ENCODE measurements at regions not wholly inside any gene's neighbourhood (a gene's known extent, or its start where the extent isn't known, plus 50 kb on each side); places are given as distances from the start of the nearest gene placed in this dataset.
A peak's percentile ranks its signal among the peaks of the same experiment; 100 is the strongest.

DNA sequence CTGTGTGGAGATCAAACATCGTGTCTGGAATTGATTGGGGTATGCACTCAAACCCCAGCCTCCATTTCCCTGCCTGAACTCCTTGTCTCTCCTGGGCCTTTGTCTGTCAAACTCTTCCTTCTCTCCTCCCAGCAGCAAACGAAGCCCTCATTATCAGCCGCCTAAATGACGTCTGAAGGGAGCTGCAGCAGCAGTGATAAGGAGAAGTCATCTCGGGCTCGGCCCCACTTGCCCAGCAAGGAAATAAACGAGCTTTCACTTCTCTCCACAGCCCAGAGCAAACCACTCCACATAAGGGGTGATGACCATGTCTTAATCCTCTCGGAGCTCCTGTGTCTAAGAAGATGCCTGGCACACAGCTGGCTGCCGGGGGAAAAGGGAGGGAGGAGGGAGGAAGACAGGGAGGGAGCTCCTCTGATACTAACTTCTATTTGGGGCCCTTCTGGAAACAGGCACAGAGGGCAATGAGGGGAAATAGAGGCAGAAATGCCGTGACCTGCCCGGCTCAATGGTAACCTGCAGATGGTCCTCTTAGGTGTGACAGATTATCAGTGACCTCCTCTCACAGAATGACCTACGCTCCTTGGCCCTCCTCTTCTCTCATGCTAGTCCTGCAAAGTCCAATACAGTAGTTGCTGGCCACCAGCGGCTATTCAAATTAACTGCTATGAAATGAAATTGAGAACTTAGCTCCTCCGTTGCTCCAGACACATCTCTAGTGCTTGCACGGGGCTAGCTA, 100.4 kb downstream of the PXDC1 start:
- peak overlapping the region; percentile 69 for H3K18ac ChIP-seq (ENCODE audit: low read length)
- peaks cover 0 to 2% (median 0%) of the 10 kb centered on the region in 3 experiments for H3K27me3 ChIP-seq (ENCODE audit: control insufficient read depth in 3 of 3, insufficient read depth in 3 of 3, low read depth in 1 of 3, low read length in 3 of 3)
- no peak overlapping the region for H2AFZ ChIP-seq (ENCODE audit: low read length)
- H3K27ac ChIP-seq (replicated peaks; ENCODE audit: low read length), result no peak overlapping the region
- no peak overlapping the region for H2BK120ac ChIP-seq (ENCODE audit: low read depth, low read length)
- H3K4ac ChIP-seq (ENCODE audit: low read length), result no peak overlapping the region
- no peak overlapping the region for H2AK5ac ChIP-seq (ENCODE audit: low read depth, low read length)
- peak overlapping the region; percentile 81 for H2BK15ac ChIP-seq (ENCODE audit: low read length)
- no peak overlapping the region for H3K9ac ChIP-seq (ENCODE audit: low read depth, low read length, poor library complexity)
- no peak overlapping the region for H3K14ac ChIP-seq (ENCODE audit: low read length)
- DNase-seq (ENCODE audit: low spot score), result no peak
- no peak overlapping the region for H3K4me3 ChIP-seq (ENCODE audit: low read length in 2 of 2)
- H2BK12ac ChIP-seq (ENCODE audit: low read length), result no peak overlapping the region
- H3K4me2 ChIP-seq (ENCODE audit: insufficient read depth, low read length, poor library complexity, severe bottlenecking), result no peak overlapping the region
- no CpG with 5 or more reads among the region's 15 CpGs for WGBS, 2 donors (ENCODE audit: extremely low coverage in 2 of 2, insufficient read length in 2 of 2, insufficient replicate concordance in 1 of 2)
- no peaks in the 10 kb centered on the region for H3K79me1 ChIP-seq (ENCODE audit: low read depth, low read length)
- H3K4me1 ChIP-seq (ENCODE audit: control insufficient read depth in 2 of 2, insufficient read depth in 1 of 2, low read depth in 1 of 2, low read length in 2 of 2), result peaks cover 0 to 3% of the 10 kb centered on the region in 2 donors
- peak overlapping the region; percentile 70 for H4K8ac ChIP-seq (ENCODE audit: low read depth, low read length)
- no peaks in the 10 kb centered on the region for H3K36me3 ChIP-seq (replicated peaks in 1 of 2; ENCODE audit: control insufficient read depth in 2 of 2, insufficient read depth in 2 of 2, low read length in 2 of 2)
- no peaks in the 10 kb centered on the region for H3K9me3 ChIP-seq (replicated peaks in 1 of 2; ENCODE audit: control insufficient read depth in 2 of 2, insufficient read depth in 1 of 2, low read depth in 1 of 2, low read length in 2 of 2)
- no peak overlapping the region for H4K91ac ChIP-seq (ENCODE audit: low read depth, low read length, poor library complexity)
- H2BK5ac ChIP-seq (ENCODE audit: low read length), result peak overlapping the region; percentile 4
- H3K23ac ChIP-seq (ENCODE audit: low read depth, low read length, poor library complexity), result no peak overlapping the region

GRCh38 chr6:3650076-3650958, 101.2 kb downstream of the PXDC1 start:
- H4K91ac ChIP-seq (ENCODE audit: low read depth, low read length, poor library complexity), result peak overlapping the region; percentile 11
- peak overlapping the region; percentile 70 for H3K23ac ChIP-seq (ENCODE audit: low read depth, low read length, poor library complexity)
- no peaks in the 10 kb centered on the region for H3K79me1 ChIP-seq (ENCODE audit: low read depth, low read length)
- peak overlapping the region; percentile 4 for H3K4ac ChIP-seq (ENCODE audit: low read length)
- H3K14ac ChIP-seq (ENCODE audit: low read length), result peak overlapping the region; percentile 59
- H3K27me3 ChIP-seq (ENCODE audit: control insufficient read depth in 3 of 3, insufficient read depth in 3 of 3, low read depth in 1 of 3, low read length in 3 of 3), result peaks cover 0 to 2% (median 0%) of the 10 kb centered on the region in 3 experiments
- peak overlapping the region; percentile 81 for H2BK15ac ChIP-seq (ENCODE audit: low read length)
- H3K4me3 ChIP-seq (ENCODE audit: low read length in 2 of 2), result no peak overlapping the region
- no peak overlapping the region for H3K4me2 ChIP-seq (ENCODE audit: insufficient read depth, low read length, poor library complexity, severe bottlenecking)
- WGBS, 2 donors (ENCODE audit: extremely low coverage in 2 of 2, insufficient read length in 2 of 2, insufficient replicate concordance in 1 of 2), result no CpG with 5 or more reads among the region's 17 CpGs
- no peak for DNase-seq (ENCODE audit: low spot score)
- no peak overlapping the region for H2AFZ ChIP-seq (ENCODE audit: low read length)
- peak overlapping the region; percentile 51 for H2BK12ac ChIP-seq (ENCODE audit: low read length)
- H2AK5ac ChIP-seq (ENCODE audit: low read depth, low read length), result no peak overlapping the region
- H2BK120ac ChIP-seq (ENCODE audit: low read depth, low read length), result no peak overlapping the region
- no peaks in the 10 kb centered on the region for H3K36me3 ChIP-seq (replicated peaks in 1 of 2; ENCODE audit: control insufficient read depth in 2 of 2, insufficient read depth in 2 of 2, low read length in 2 of 2)
- H3K9me3 ChIP-seq (replicated peaks in 1 of 2; ENCODE audit: control insufficient read depth in 2 of 2, insufficient read depth in 1 of 2, low read depth in 1 of 2, low read length in 2 of 2), result no peaks in the 10 kb centered on the region
- H3K9ac ChIP-seq (ENCODE audit: low read depth, low read length, poor library complexity), result no peak overlapping the region
- no peak overlapping the region for H3K27ac ChIP-seq (replicated peaks; ENCODE audit: low read length)
- peak overlapping the region; percentile 76 for H3K18ac ChIP-seq (ENCODE audit: low read length)
- peaks cover 0 to 3% of the 10 kb centered on the region in 2 donors for H3K4me1 ChIP-seq (ENCODE audit: control insufficient read depth in 2 of 2, insufficient read depth in 1 of 2, low read depth in 1 of 2, low read length in 2 of 2)
- peak overlapping the region; percentile 70 for H4K8ac ChIP-seq (ENCODE audit: low read depth, low read length)
- peak overlapping the region; percentile 4 for H2BK5ac ChIP-seq (ENCODE audit: low read length)

- DNase-seq (ENCODE audit: low spot score), result no peak
- no CpG with 5 or more reads among the region's 2 CpGs for WGBS, 2 donors (ENCODE audit: extremely low coverage in 2 of 2, insufficient read length in 2 of 2, insufficient replicate concordance in 1 of 2)
Measured at GRCh38 chr6:3648724-3649123, 102.8 kb downstream of the PXDC1 start.

More at GRCh38 chr6:3648724-3649123, 102.8 kb downstream of the PXDC1 start:
- H3K14ac ChIP-seq (ENCODE audit: low read length), result no peak overlapping the region
- no peaks in the 10 kb centered on the region for H3K79me1 ChIP-seq (ENCODE audit: low read depth, low read length)
- H3K4me2 ChIP-seq (ENCODE audit: insufficient read depth, low read length, poor library complexity, severe bottlenecking), result no peak overlapping the region
- no peak overlapping the region for H4K8ac ChIP-seq (ENCODE audit: low read depth, low read length)
- H2BK15ac ChIP-seq (ENCODE audit: low read length), result no peak overlapping the region
- no peaks in the 10 kb centered on the region for H3K9me3 ChIP-seq (replicated peaks in 1 of 2; ENCODE audit: control insufficient read depth in 2 of 2, insufficient read depth in 1 of 2, low read depth in 1 of 2, low read length in 2 of 2)
- no peak overlapping the region for H3K23ac ChIP-seq (ENCODE audit: low read depth, low read length, poor library complexity)
- H4K91ac ChIP-seq (ENCODE audit: low read depth, low read length, poor library complexity), result no peak overlapping the region
- H3K36me3 ChIP-seq (replicated peaks in 1 of 2; ENCODE audit: control insufficient read depth in 2 of 2, insufficient read depth in 2 of 2, low read length in 2 of 2), result no peaks in the 10 kb centered on the region
- no peak overlapping the region for H3K27ac ChIP-seq (replicated peaks; ENCODE audit: low read length)
- no peak overlapping the region for H3K18ac ChIP-seq (ENCODE audit: low read length)
- no peak overlapping the region for H2BK5ac ChIP-seq (ENCODE audit: low read length)
- H2BK120ac ChIP-seq (ENCODE audit: low read depth, low read length), result no peak overlapping the region
- H3K27me3 ChIP-seq (ENCODE audit: control insufficient read depth in 3 of 3, insufficient read depth in 3 of 3, low read depth in 1 of 3, low read length in 3 of 3), result peaks cover 0 to 2% (median 0%) of the 10 kb centered on the region in 3 experiments
- no peak overlapping the region for H3K4me3 ChIP-seq (ENCODE audit: low read length in 2 of 2)
- no peak overlapping the region for H2AFZ ChIP-seq (ENCODE audit: low read length)
- H2BK12ac ChIP-seq (ENCODE audit: low read length), result no peak overlapping the region
- H3K4ac ChIP-seq (ENCODE audit: low read length), result no peak overlapping the region
- peaks cover 0 to 3% of the 10 kb centered on the region in 2 donors for H3K4me1 ChIP-seq (ENCODE audit: control insufficient read depth in 2 of 2, insufficient read depth in 1 of 2, low read depth in 1 of 2, low read length in 2 of 2)
- H2AK5ac ChIP-seq (ENCODE audit: low read depth, low read length), result no peak overlapping the region
- H3K9ac ChIP-seq (ENCODE audit: low read depth, low read length, poor library complexity), result no peak overlapping the region

Data from neuronal stem cell (in vitro differentiated cells).